K562 (cell line): ENCODE measurements at regions not wholly inside any gene's neighbourhood (a gene's known extent, or its start where the extent isn't known, plus 50 kb on each side); places are given as distances from the start of the nearest gene placed in this dataset.

Experiments
- ATAC-seq: fragments of 200-7000 bp; cut with Tn5 transposase; 3 replicates; pipeline ENCODE4 v1.9.1; 2020; ENCODE audit warnings: moderate library complexity
- BruUV-seq: library from RNA; stranded (reverse); fragments of 400-500 nt; replicated peaks from 2 replicates; lab custom pipeline; 2021; lab: Mats Ljungman, UMichigan
- CTCF ChIA-PET: fragments of 300-600 bp; formaldehyde crosslinking; extraction: SDS; loops from one replicate; lab custom pipeline; 2021; ENCODE audit warnings: low intra/inter-chr PET ratio; lab: Yijun Ruan, JAX
- POLR2A ChIA-PET: fragments of 300-600, 350-650 bp; sonication (Branson Sonifier 250); formaldehyde crosslinking; extraction: SDS; loops from one replicate; lab custom pipeline; 2021; ENCODE audit warnings: antibody characterized with exemption, inconsistent platforms; lab: Yijun Ruan, JAX
- DNase-seq, 4 experiments: peaks; one replicate each; pipeline versions ENCODE4 v3.0.0 to v3.0.0-alpha.2; 2011 to 2018; ENCODE audit warnings: low spot score in 3 of 4, mixed read lengths in 3 of 4; ENCODE audit errors: extremely low read depth in 1 of 4
- FAIRE-seq: peaks from 2 replicates; lab custom pipeline; 2011; peaks lifted over from hg19 to GRCh38; lab: Jason Lieb, UNC
- H2AFZ ChIP-seq: 2 replicates; pipeline ENCODE4 v1.6.0; 2011; ENCODE audit warnings: low read depth, low read length, control low read depth, inconsistent platforms
- H3K27ac ChIP-seq: fragments of 200-600 bp; 3 replicates; pipeline ENCODE4 v1.8.0; 2011; ENCODE audit warnings: low read depth, mild to moderate bottlenecking, control low read depth, inconsistent platforms, low read length, moderate library complexity, mixed read lengths; ENCODE audit errors: extremely low read depth
- H3K27me3 ChIP-seq, 2 experiments: fragments of 300-600 bp in 1 of 2; 2 replicates in 1 of 2; 3 replicates in 1 of 2; pipeline versions ENCODE4 v1.6.0 to v1.8.0; 2011; ENCODE audit warnings: inconsistent platforms in 2 of 2, low read length in 2 of 2, mild to moderate bottlenecking in 1 of 2, mixed read lengths in 1 of 2, moderate library complexity in 1 of 2; ENCODE audit not compliant: control insufficient read depth in 2 of 2, insufficient read depth in 2 of 2
- H3K36me3 ChIP-seq: fragments of 300-600 bp; 3 replicates; pipeline ENCODE4 v1.8.0; 2011; ENCODE audit warnings: mild to moderate bottlenecking, low read length, inconsistent platforms; ENCODE audit not compliant: control insufficient read depth, insufficient read depth
- H3K4me1 ChIP-seq, 2 experiments: fragments of 200-600 bp in 1 of 2; replicated peaks in 1 of 2; 2 replicates in 1 of 2; 3 replicates in 1 of 2; pipeline versions ENCODE4 v1.5.1 to v1.8.0; 2011; ENCODE audit warnings: inconsistent platforms in 2 of 2, low read length in 2 of 2, mild to moderate bottlenecking in 1 of 2, mixed read lengths in 1 of 2, moderate library complexity in 1 of 2; ENCODE audit not compliant: control insufficient read depth in 2 of 2, insufficient read depth in 2 of 2
- H3K4me2 ChIP-seq: 2 replicates; pipeline ENCODE4 v1.6.1; 2011; ENCODE audit warnings: low read length, control low read depth, inconsistent platforms, mixed read lengths; ENCODE audit not compliant: insufficient read depth
- H3K4me3 ChIP-seq: fragments of 200-600 bp; sonication (generic), shearing (Covaris generic); 2 replicates; pipeline ENCODE4 v1.5.1; 2016; ENCODE audit warnings: control low read depth, inconsistent platforms
- H3K79me2 ChIP-seq: fragments of 200-600 bp; 3 replicates; pipeline ENCODE4 v1.8.0; 2011; ENCODE audit warnings: low read length, inconsistent platforms; ENCODE audit not compliant: control insufficient read depth, insufficient read depth
- H3K9ac ChIP-seq, 2 experiments: 2 replicates each; pipeline versions ENCODE4 v1.6.0 to v1.6.1; 2011; ENCODE audit warnings: low read depth in 2 of 2, low read length in 2 of 2, control low read depth in 1 of 2, inconsistent platforms in 1 of 2, mild to moderate bottlenecking in 1 of 2, mixed read lengths in 1 of 2; ENCODE audit not compliant: insufficient read depth in 1 of 2
- H3K9me1 ChIP-seq: one replicate; pipeline ENCODE4 v1.6.0; 2011; ENCODE audit warnings: inconsistent platforms, mild to moderate bottlenecking, low read length, moderate library complexity; ENCODE audit not compliant: control insufficient read depth, insufficient read depth
- H3K9me3 ChIP-seq: replicated peaks from 2 replicates; pipeline ENCODE4 v1.5.1; 2011; ENCODE audit warnings: low read depth, low read length, inconsistent platforms; ENCODE audit not compliant: control insufficient read depth, insufficient read depth
- H4K20me1 ChIP-seq: replicated peaks from 2 replicates; pipeline ENCODE4 v1.6.1; 2011; ENCODE audit warnings: low read length, inconsistent platforms, mixed read lengths; ENCODE audit not compliant: control insufficient read depth, insufficient read depth
- ASH1L ChIP-seq: fragments of 450-650 bp; IDR thresholded peaks from 2 replicates; pipeline ENCODE4 v1.6.1; 2018; ENCODE audit warnings: borderline replicate concordance, mild to moderate bottlenecking, low read depth; ENCODE audit not compliant: partially characterized antibody
- FOXJ2 ChIP-seq: fragments of 200-800 bp; sonication (Bioruptor generic); IDR thresholded peaks from 2 replicates; pipeline ENCODE4 v1.6.1; 2016; ENCODE audit warnings: missing genetic modification characterization, missing compliant biosample characterization
- GABPB2 ChIP-seq: fragments of 250-450 bp; sonication (Bioruptor Pico); conservative IDR thresholded peaks from 2 replicates; pipeline ENCODE4 v1.5.1; 2021; ENCODE audit warnings: mild to moderate bottlenecking
- NELFE ChIP-seq: IDR thresholded peaks from 2 replicates; pipeline ENCODE4 v1.6.1; 2011; ENCODE audit warnings: mild to moderate bottlenecking; ENCODE audit not compliant: insufficient read depth, insufficient read length
- PHB2 ChIP-seq: fragments of 450-650 bp; IDR thresholded peaks from 2 replicates; pipeline ENCODE4 v1.6.1; 2017; ENCODE audit warnings: low read depth
- SAFB2 ChIP-seq: fragments of 200-400 bp; formaldehyde crosslinking; IDR thresholded peaks from 2 replicates; pipeline ENCODE4 v1.6.1; 2018; ENCODE audit warnings: borderline replicate concordance, low read length, low read depth, moderate library complexity; ENCODE audit not compliant: severe bottlenecking
- TBP ChIP-seq: optimal IDR thresholded peaks from 2 replicates; pipeline ENCODE3; 2011; ENCODE audit warnings: low read depth, low read length, improper control_type of control experiment
- ZNF134 ChIP-seq: fragments of 250-450 bp; sonication (Bioruptor Pico); conservative IDR thresholded peaks from 2 replicates; pipeline ENCODE4 v1.4.0; 2020
- ZNF551 ChIP-seq: fragments of 250-450 bp; sonication (Bioruptor Pico); IDR thresholded peaks from 2 replicates; pipeline ENCODE4 v1.5.0; 2021; ENCODE audit warnings: mild to moderate bottlenecking, moderate library complexity
- ZZZ3 ChIP-seq: fragments of 450-650 bp; IDR thresholded peaks from 2 replicates; pipeline ENCODE4 v1.6.1; 2016; ENCODE audit warnings: antibody characterized with exemption, mild to moderate bottlenecking, moderate library complexity
- WGBS: fragments of 100-300 bp; shearing (Covaris generic); methylation state at CpG from one replicate; pipeline ENCODE4 v1.1.6; 2016; ENCODE audit warnings: low coverage, mixed read lengths; ENCODE audit not compliant: insufficient coverage; ENCODE audit errors: missing lambda C conversion rate; 5-methylcytosine and 5-hydroxymethylcytosine counted together
- in situ Hi-C: fragments of 300-500 bp; cut with MboI; formaldehyde crosslinking; loops from 4 replicates; pipeline ENCODE4 v1.15.0; 2018; ENCODE audit warnings: inconsistent platforms, mixed read lengths
- intact Hi-C: fragments of 100-400 bp; cut with micrococcal nuclease; formaldehyde crosslinking; loops from 2 replicates; pipeline ENCODE4 v1.14.2; 2022
- TF ChIP-seq, protein P1 (sequence below), 3 experiments: IDR thresholded peaks in 2 of 3; conservative IDR thresholded peaks in 1 of 3; 2 replicates each; pipeline ENCODE4 v1.5.1; 2011 to 2012; ENCODE audit warnings: low read length in 3 of 3, mild to moderate bottlenecking in 3 of 3, control low read depth in 2 of 3, improper control_type of control experiment in 1 of 3, inconsistent platforms in 1 of 3, low read depth in 1 of 3, mixed read lengths in 1 of 3, moderate library complexity in 1 of 3; ENCODE audit not compliant: insufficient read depth in 2 of 3
- TF ChIP-seq, protein P2 (sequence below): sonication (generic); formaldehyde crosslinking; IDR thresholded peaks from 2 replicates; pipeline ENCODE4 v1.8.0; 2022; ENCODE audit warnings: missing genetic modification reagents, mild to moderate bottlenecking, borderline replicate concordance

DNA sequence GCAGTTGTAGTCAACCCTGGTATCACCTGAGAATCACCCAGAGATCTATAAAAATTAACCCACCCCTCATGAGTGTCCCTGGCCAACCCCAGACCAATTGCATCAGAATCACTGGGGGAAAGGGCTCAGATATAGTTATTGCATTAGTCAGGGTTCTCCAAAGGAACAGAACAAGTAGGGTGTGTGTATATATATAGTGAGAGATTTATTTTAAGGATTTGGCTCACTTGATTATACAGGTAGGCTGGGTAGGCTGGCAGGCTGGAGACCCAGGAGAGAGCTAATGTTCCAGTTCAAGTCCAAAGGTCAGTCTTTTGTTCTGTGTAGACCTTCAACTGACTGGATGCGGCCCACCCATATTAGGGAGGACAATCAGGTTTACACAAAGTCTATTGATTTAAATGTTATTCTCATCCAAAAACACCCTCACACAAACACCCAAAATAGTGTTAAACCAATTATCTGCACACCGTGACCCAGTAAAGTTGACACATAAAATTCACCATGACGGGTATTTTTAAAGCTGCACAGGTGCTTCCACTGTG lies 372.9 kb upstream of the NFE2L3 start:
- in situ Hi-C loops = no loop called here
- Histone ChIP-seq H4K20me1 (no peaks in the 10 kb centered on the region), H3K4me1 (no peaks in the 10 kb centered on the region), H3K4me3 (no peak overlapping the region), H3K9me3 (no peaks in the 10 kb centered on the region), H3K27ac (no peak overlapping the region), H2AFZ (no peak overlapping the region), H3K27me3 (peaks cover 2 to 6% of the 10 kb centered on the region in 2 experiments; a peak in 3 of 5 replicates), H3K9me1 (no peaks in the 10 kb centered on the region), H3K4me2 (no peak overlapping the region), H3K36me3 (no peaks in the 10 kb centered on the region), H3K79me2 (no peaks in the 10 kb centered on the region), H3K9ac (no peak overlapping the region)
- ChIA-PET CTCF (interaction anchor here (1.3 kb wide), 1 partner anchor 72 kb away, joined by 3 read pairs; no protein-coding TSS in a partner anchor), POLR2A (interaction anchor here (1.1 kb wide), 1 partner anchor 14 kb away, joined by 3 read pairs; no protein-coding TSS in a partner anchor)
- no peak for ATAC-seq
- intact Hi-C loops = no loop called here
- BruUV-seq = no TSS peak
- TF ChIP-seq NELFE (no peak), ZNF134 (CRISPR knock-in tag) (peak; percentile 80), PHB2 (no peak), ZNF551 (CRISPR knock-in tag) (no peak)
- DNase-seq = no peak
- WGBS = 5% methylated on average over 3 of the region's 3 CpGs
- FAIRE-seq = no peak

DNA sequence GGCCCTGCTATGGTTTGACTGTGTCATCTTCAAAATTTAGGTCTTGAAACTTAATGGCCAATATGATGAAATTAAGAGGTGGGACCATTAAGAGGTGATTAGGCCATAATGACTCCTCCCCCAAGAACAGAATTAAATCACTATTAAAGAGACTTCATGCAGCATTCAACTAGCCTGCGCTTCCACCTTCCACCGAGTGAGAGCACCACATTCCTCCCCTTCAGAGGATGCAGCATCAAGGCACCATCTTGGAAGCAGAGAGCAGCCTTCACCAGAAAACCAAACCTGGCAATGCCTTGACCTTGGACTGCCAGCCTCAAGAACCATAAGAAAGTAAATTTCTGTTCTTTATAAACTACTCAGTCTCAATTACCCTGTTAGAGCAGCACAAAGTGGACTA lies 371.1 kb upstream of the NFE2L3 start:
- no peaks in the 10 kb centered on the region for H3K4me1 ChIP-seq
- ChIA-PET POLR2A (no interaction called here), CTCF (interaction anchor here (0.6 kb wide), 1 partner anchor 100 kb away, joined by 3 read pairs; no protein-coding TSS in a partner anchor)
- no peaks in the 10 kb centered on the region for H3K9me3 ChIP-seq
- DNase-seq (peak in 1 of 4 experiments; percentile 18), ATAC-seq (peak; percentile 42; the same call in 1 of the 3 replicates), FAIRE-seq (no peak)
- in situ Hi-C loops (no loop called here), intact Hi-C loops (loop anchor here (2.0 kb wide), 1 partner anchor 70 kb away; no protein-coding TSS in a partner anchor)
- BruUV-seq = no TSS peak
- H3K4me2 ChIP-seq = no peak overlapping the region
- no peak overlapping the region for H3K9ac ChIP-seq
- no peaks in the 10 kb centered on the region for H3K79me2 ChIP-seq
- no peak overlapping the region for H3K4me3 ChIP-seq
- no peaks in the 10 kb centered on the region for H3K9me1 ChIP-seq
- H3K27me3 ChIP-seq = peaks cover 0 to 6% of the 10 kb centered on the region in 2 experiments; a peak in 3 of 5 replicates
- WGBS = 0% methylated on average over 2 of the region's 2 CpGs
- H4K20me1 ChIP-seq = no peaks in the 10 kb centered on the region
- no peak overlapping the region for H2AFZ ChIP-seq
- H3K27ac ChIP-seq = no peak overlapping the region
- no peaks in the 10 kb centered on the region for H3K36me3 ChIP-seq
- TF ChIP-seq ASH1L = no peak
- TF ChIP-seq, protein P1, sequence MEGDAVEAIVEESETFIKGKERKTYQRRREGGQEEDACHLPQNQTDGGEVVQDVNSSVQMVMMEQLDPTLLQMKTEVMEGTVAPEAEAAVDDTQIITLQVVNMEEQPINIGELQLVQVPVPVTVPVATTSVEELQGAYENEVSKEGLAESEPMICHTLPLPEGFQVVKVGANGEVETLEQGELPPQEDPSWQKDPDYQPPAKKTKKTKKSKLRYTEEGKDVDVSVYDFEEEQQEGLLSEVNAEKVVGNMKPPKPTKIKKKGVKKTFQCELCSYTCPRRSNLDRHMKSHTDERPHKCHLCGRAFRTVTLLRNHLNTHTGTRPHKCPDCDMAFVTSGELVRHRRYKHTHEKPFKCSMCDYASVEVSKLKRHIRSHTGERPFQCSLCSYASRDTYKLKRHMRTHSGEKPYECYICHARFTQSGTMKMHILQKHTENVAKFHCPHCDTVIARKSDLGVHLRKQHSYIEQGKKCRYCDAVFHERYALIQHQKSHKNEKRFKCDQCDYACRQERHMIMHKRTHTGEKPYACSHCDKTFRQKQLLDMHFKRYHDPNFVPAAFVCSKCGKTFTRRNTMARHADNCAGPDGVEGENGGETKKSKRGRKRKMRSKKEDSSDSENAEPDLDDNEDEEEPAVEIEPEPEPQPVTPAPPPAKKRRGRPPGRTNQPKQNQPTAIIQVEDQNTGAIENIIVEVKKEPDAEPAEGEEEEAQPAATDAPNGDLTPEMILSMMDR (IDR thresholded peaks at IDR 0.05 in 2 of 3, conservative IDR thresholded peaks at IDR 0.05 in 1 of 3; ENCODE audit: insufficient read depth in 2 of 3, low read depth in 1 of 3, low read length in 3 of 3) = peak in 2 of 3 experiments; percentile 41 to 53; a peak in 2 of 6 replicates
- no peak for TF ChIP-seq SAFB2
- no peak for TF ChIP-seq FOXJ2
- no peak for TF ChIP-seq GABPB2 (CRISPR knock-in tag)
- TF ChIP-seq TBP = no peak
- no peak for TF ChIP-seq PHB2
- TF ChIP-seq, protein P2, sequence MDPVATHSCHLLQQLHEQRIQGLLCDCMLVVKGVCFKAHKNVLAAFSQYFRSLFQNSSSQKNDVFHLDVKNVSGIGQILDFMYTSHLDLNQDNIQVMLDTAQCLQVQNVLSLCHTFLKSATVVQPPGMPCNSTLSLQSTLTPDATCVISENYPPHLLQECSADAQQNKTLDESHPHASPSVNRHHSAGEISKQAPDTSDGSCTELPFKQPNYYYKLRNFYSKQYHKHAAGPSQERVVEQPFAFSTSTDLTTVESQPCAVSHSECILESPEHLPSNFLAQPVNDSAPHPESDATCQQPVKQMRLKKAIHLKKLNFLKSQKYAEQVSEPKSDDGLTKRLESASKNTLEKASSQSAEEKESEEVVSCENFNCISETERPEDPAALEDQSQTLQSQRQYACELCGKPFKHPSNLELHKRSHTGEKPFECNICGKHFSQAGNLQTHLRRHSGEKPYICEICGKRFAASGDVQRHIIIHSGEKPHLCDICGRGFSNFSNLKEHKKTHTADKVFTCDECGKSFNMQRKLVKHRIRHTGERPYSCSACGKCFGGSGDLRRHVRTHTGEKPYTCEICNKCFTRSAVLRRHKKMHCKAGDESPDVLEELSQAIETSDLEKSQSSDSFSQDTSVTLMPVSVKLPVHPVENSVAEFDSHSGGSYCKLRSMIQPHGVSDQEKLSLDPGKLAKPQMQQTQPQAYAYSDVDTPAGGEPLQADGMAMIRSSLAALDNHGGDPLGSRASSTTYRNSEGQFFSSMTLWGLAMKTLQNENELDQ (CRISPR knock-in tag) = no peak
- no peak for TF ChIP-seq ZZZ3
